Testis (tissue), 2 donors: ENCODE measurements at regions not wholly inside any gene's neighbourhood (a gene's known extent, or its start where the extent isn't known, plus 50 kb on each side); places are given as distances from the start of the nearest gene placed in this dataset.

Experiments
- DNase-seq: peaks from one replicate; pipeline ENCODE4 v3.0.0-alpha.2; 2019
- H3K27ac ChIP-seq, 2 donors: fragments of 200-600 bp; sonication (generic); one replicate each; pipeline ENCODE4 v1.5.1; 2019
- H3K27me3 ChIP-seq: fragments of 200-600 bp; sonication (generic); one replicate; pipeline ENCODE4 v1.5.1; 2019
- H3K36me3 ChIP-seq: fragments of 200-600 bp; sonication (generic); one replicate; pipeline ENCODE4 v1.5.1; 2017; ENCODE audit warnings: low read depth; ENCODE audit errors: missing control alignments
- H3K4me1 ChIP-seq: fragments of 200-600 bp; sonication (generic); one replicate; pipeline ENCODE4 v1.5.1; 2019
- H3K4me3 ChIP-seq, 2 donors: fragments of 200-600 bp; sonication (generic); one replicate each; pipeline ENCODE4 v1.5.1; 2017 to 2019
- H3K9me3 ChIP-seq: fragments of 200-600 bp; sonication (generic); one replicate; pipeline ENCODE4 v1.5.1; 2017
- CTCF ChIP-seq, 3 experiments: fragments of 450-650 bp in 2 of 3; fragments of 200-600 bp in 1 of 3; sonication (generic) in 1 of 3; IDR thresholded peaks; one replicate each; pipeline ENCODE4 v1.5.1; 2016 to 2019; ENCODE audit warnings: antibody characterized with exemption in 3 of 3, mild to moderate bottlenecking in 2 of 3, moderate library complexity in 1 of 3
- POLR2A ChIP-seq: fragments of 450-650 bp; IDR thresholded peaks from one replicate; pipeline ENCODE4 v1.6.1; 2017; ENCODE audit warnings: antibody characterized with exemption, mild to moderate bottlenecking, moderate library complexity
- WGBS, 2 donors: methylation state at CpG; one replicate each; pipeline ENCODE4 v1.1.5; 2018; 5-methylcytosine and 5-hydroxymethylcytosine counted together
- intact Hi-C: fragments of 100-400 bp; cut with DNase I; formaldehyde crosslinking; loops from one replicate; pipeline ENCODE4 v1.15.1; 2023; ENCODE audit warnings: low total_unique reads

GRCh38 chr20:40323361-40323794 lies 365.7 kb downstream of the MAFB start:
- no peak for DNase-seq
- 86 to 96% methylated on average over 5 of the region's 5 CpGs for WGBS, 2 donors
- Histone ChIP-seq H3K27me3 (no peaks in the 10 kb centered on the region), H3K9me3 (no peaks in the 10 kb centered on the region), H3K4me1 (no peaks in the 10 kb centered on the region), H3K4me3 (no peak overlapping the region), H3K27ac (no peak overlapping the region), H3K36me3 (no peaks in the 10 kb centered on the region)
- TF ChIP-seq CTCF (IDR thresholded peaks at IDR 0.05), result no peak
- TF ChIP-seq POLR2A, result no peak
- intact Hi-C loops, result no loop called here

- no peak for DNase-seq
- no peaks in the 10 kb centered on the region for H3K4me1 ChIP-seq
- TF ChIP-seq POLR2A (no peak), CTCF (IDR thresholded peaks at IDR 0.05) (no peak)
- H3K27ac ChIP-seq, result no peak overlapping the region
- no peaks in the 10 kb centered on the region for H3K9me3 ChIP-seq
- H3K27me3 ChIP-seq, result no peaks in the 10 kb centered on the region
- intact Hi-C loops, result no loop called here
- WGBS, 2 donors, result 94 to 97% methylated on average over 1 of the region's 1 CpG
- no peaks in the 10 kb centered on the region for H3K36me3 ChIP-seq
- no peak overlapping the region for H3K4me3 ChIP-seq
These were observed 366.1 kb downstream of the MAFB start for GRCh38 chr20:40322941-40323340.

- TF ChIP-seq CTCF (IDR thresholded peaks at IDR 0.05), result no peak
- no peak for TF ChIP-seq POLR2A
- intact Hi-C loops, result no loop called here
- 76 to 82% methylated on average over 6 to 7 of the region's 7 CpGs for WGBS, 2 donors
These were observed 368.5 kb downstream of the MAFB start for GRCh38 chr20:40320517-40321011.

GRCh38 chr20:40319741-40320516 lies 369.1 kb downstream of the MAFB start:
- no peaks in the 10 kb centered on the region for H3K4me1 ChIP-seq
- intact Hi-C loops, result loop anchor here (10.0 kb wide), 1 partner anchor 65 kb away; no protein-coding TSS in a partner anchor
- no peak for DNase-seq
- H3K9me3 ChIP-seq, result no peaks in the 10 kb centered on the region
- H3K27me3 ChIP-seq, result no peaks in the 10 kb centered on the region
- H3K4me3 ChIP-seq, result no peak overlapping the region
- H3K36me3 ChIP-seq, result no peaks in the 10 kb centered on the region
- no peak overlapping the region for H3K27ac ChIP-seq
- WGBS, 2 donors, result 69 to 84% methylated on average over 15 of the region's 15 CpGs
- TF ChIP-seq POLR2A, result no peak
- TF ChIP-seq CTCF (IDR thresholded peaks at IDR 0.05), result no peak

More at GRCh38 chr20:40320517-40321011, 368.5 kb downstream of the MAFB start:
- DNase-seq, result no peak
- Histone ChIP-seq H3K9me3 (no peaks in the 10 kb centered on the region), H3K27ac (no peak overlapping the region), H3K4me1 (no peaks in the 10 kb centered on the region), H3K36me3 (no peaks in the 10 kb centered on the region), H3K4me3 (no peak overlapping the region), H3K27me3 (no peaks in the 10 kb centered on the region)
